NCI-H146 (cell line): ENCODE measurements at regions not wholly inside any gene's neighbourhood (a gene's known extent, or its start where the extent isn't known, plus 50 kb on each side); places are given as distances from the start of the nearest gene placed in this dataset.
A peak's percentile ranks its signal among the peaks of the same experiment; 100 is the strongest.

Source experiments
- DNase-seq: peaks from one replicate; lab custom pipeline; 2025; lab: John Stamatoyannopoulos, UW

- no peak for DNase-seq
These were observed 58.4 kb upstream of the GLI2 start for GRCh38 chr2:120677221-120677620.

GRCh38 chr2:120677696-120678247 lies 57.9 kb upstream of the GLI2 start:
- DNase-seq = no peak

GRCh38 chr2:120678251-120678650 lies 57.4 kb upstream of the GLI2 start:
- DNase-seq = no peak

GRCh38 chr2:120678926-120679325 lies 56.7 kb upstream of the GLI2 start:
- DNase-seq = no peak

- DNase-seq = no peak
These were observed 56.1 kb upstream of the GLI2 start for GRCh38 chr2:120679526-120679925.

GRCh38 chr2:120680136-120680761 lies 55.4 kb upstream of the GLI2 start:
- DNase-seq = peak; percentile 69

- no peak for DNase-seq
These were observed 54.5 kb upstream of the GLI2 start for GRCh38 chr2:120681181-120681580.

- DNase-seq = no peak
These were observed 53.9 kb upstream of the GLI2 start for GRCh38 chr2:120681696-120682288.

DNA sequence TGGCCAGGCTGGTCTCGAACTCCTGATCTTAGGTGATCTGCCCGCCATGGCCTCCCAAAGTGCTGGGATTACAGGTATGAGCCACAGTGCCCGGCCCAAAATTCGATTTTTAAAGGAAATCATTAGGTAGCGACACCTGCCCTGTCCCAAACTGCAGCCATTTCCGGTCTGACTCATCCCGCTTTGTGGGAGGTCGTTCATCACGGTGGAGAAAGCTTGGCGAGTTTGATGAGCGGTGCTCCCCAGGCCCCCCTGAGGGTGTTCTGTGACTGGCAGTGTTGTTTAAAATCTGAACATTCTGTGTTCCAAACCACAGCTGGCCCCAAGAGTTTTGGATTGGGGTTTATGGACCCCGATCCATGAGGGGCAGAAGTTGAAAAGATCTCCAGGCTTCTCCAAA lies 53.0 kb upstream of the GLI2 start:
- no peak for DNase-seq

DNA sequence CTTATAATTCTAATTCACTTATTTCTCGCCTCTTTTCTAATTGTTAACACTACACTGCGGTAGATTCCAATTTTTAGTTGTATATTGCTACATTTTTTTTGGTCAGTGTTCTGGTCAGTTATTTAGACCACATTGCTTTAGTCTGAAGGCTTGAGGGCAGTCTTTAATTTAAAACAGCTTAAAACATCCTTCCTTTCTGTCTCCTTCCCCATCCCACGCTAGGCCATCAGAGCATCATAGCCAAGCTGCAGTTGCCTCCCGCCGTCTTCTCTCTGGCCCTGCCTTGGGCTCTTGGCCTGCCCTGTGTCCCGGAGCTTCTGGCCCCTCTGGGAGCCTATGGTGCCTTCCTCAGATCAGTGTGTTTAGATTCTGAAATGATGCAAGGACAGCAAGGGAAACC lies 52.6 kb upstream of the GLI2 start:
- DNase-seq = no peak

DNA sequence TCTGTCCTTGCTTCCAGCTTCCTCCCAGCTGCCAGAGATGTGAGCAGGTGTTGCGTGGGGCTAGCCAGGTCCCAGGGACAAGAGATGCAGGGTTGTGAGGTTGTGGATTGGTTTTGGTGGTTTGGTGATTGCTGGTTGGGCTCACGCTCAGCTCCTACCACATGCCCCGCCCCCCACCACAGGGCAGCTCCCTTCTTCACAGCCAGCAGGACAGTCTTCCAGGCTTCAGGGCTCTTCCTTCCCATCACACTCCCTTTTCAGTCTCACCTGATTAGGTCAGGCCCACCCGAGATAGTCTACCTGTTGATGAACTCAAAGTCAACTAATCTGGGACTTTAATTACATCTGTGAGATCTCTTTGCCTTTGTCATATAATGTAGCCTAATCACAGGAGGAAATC lies 52.0 kb upstream of the GLI2 start:
- DNase-seq = no peak

DNA sequence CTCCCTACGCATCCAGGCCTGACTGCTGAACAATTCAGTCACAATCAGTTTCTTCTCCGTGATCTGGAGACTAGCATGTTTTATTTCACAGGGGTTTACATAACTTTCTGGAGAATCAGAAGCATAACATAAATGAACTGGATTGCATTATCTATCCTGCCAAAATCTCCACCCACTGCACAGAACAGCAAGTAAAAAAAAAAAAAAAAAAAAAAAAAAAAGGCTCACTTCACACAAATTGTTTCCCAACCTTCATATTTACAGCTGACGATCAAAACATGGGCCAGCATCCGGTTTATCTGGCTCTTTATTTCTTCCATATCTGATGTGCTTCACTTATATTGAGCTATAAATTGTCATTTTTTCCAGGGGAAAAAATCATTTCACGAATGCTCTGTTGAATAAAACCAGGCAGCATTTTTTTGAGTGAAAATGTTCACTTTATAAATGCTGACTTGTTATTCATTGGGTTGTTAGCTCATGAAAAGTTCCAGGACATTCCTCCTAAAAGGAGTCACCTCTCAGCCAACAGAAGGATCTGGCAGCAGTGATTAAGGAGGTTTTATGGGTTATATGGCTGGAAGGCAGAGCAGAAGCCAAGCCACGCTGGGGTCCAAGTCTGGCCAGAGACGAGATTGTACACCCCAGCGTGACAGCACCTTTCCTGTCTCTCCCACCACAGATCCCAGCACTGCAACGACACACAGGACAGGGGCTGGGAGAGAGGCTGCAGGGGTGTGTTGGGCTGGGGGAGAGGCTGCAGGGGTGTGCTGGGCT lies 51.2 kb upstream of the GLI2 start:
- no peak for DNase-seq

GRCh38 chr2:120685066-120685973 lies 50.3 kb upstream of the GLI2 start:
- DNase-seq = no peak
